NCI-H2107 treated with DMSO at 0.1 percent for 48 hours (cell line): ENCODE measurements at regions not wholly inside any gene's neighbourhood (a gene's known extent, or its start where the extent isn't known, plus 50 kb on each side); places are given as distances from the start of the nearest gene placed in this dataset.

Source experiments
- DNase-seq: peaks from one replicate; lab custom pipeline; 2025; ENCODE audit not compliant: unreplicated experiment; lab: John Stamatoyannopoulos, UW

DNA sequence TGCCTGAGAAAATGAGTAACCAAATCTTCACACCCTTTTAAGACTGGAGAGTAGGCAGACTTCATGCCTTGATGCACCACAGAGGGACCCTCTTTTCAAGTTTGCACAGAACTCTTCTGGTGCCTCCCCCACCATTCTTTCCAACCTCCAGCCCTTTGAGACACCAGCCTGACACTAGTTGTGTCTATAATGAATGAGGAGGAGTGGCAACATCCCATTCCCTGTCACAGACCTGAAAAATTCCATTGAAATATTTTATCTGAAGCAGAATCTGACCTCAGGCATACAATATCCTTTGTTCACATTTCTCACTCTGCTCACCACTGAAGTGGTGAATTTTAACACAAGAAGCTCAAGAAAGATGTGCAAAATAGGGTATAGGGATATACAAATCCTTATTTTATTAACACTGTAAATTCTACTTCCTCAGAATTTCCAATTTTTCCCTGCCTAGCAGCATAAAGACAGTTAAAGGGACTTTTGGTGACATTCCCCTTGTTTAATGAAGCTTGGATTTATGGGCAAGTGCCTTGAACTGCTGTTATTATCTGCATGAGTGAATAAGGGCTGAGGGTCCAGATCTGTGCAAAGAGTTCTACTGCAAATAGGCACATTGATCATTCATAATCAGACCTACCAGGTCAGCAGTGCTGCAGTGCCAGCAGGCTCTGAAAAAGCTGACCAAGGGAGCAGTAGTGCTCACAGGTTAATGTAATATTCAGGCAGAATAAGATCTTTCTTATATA lies 149.9 kb upstream of the PAQR3 start:
- no peak for DNase-seq

DNA sequence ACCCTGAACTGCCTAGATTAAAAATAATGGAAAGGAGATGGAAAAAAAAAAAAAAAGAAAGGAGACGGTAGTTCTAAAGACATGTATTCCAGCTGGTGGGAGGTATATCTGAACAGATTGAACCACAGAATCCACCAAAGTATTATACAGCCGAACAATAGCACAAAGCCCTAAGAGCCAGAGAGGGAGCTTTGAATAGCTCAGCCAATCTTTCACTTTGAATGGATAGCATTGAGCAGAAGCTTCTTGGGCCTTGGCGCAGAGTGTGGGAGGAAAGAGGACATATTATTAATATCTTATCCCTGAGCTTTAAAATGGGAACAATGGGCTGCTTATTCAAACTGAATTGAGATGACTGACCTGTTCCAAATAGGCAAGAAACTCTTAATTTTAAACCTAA lies 147.8 kb upstream of the PAQR3 start:
- no peak for DNase-seq

DNA sequence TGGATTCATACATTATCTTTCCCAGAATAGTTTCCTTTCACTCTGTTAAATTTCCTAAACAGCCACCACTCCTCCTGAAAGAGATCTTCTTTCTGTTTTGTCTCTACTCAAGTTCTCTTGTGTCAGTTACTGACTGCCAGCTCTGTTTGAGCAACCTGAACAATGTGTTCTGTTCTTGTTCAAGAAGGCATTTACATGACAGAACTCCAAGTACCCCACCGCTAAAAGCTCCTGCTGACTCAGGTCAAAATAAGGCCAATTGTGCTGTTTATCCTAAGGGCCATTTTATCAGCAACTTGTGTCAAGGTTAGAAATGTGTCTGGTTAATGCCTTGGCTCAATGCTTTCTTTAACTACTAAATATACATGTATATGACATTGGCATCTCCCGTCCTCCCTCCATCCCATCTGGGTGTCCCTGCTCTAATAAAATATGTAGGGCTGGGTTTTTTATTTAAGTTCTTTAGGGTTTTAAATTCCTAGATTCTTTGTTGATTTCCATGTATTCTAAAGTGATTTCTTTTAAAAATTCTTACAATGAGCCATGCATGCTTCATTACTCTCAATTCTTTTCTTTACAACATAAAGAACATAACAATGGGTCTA lies 144.3 kb upstream of the PAQR3 start:
- DNase-seq: no peak

DNA sequence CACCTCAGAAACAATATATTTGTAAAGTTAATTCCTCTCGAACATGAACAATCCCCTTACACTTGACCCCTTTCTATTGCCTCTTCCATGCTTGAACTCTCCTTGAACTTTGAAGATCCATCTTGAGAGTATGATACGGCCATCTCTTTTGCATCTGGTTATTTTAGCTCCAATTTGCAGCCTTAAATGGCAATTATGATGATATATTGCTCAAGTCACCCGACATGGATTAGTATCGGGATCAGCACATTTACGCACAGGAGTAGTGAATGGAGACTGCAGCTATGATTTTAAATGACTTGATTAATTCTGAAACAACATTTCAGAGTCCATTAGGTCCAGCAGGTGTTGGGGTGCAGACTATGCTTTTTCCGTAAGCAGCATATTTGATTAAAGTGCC lies 143.8 kb upstream of the PAQR3 start:
- no peak for DNase-seq

DNA sequence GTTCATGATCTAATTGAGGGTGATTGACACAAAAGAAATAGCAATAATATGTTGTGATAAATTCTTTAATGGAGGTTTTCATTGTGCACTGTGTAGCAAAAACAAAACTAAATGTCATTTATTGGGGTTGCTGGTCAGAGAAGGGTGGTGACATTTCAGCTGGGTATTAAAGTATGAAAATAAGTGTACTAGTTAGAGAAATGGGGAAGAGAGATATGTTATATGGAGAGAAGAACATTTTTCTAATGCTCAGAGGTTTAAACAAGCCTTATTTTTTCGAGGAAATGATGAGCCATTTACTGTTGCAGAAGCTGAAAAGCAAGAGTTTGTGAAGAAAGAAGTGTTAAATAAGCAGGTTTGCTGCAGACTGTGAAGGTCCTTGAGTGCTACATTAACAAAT lies 142.7 kb upstream of the PAQR3 start:
- DNase-seq: no peak

DNA sequence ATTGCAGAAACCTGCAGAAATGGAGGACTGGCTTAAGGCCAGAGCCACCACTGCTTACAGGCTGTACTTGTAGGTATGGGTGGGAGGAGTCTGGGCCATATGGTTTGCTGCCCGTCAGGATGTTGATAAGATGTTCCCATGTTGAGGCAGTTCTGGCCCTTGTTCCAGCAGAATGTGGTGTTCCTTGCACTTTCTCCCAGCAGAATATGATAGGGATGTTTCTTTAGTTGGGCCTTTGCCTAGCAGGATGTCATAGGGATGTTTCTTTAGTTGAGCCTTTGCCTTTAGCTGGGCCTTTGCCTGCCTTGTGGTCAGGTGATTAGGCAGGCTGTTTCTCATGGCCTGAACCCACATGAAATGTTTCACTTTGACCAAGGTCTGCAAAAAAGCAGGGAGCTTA lies 139.1 kb upstream of the PAQR3 start:
- no peak for DNase-seq

DNA sequence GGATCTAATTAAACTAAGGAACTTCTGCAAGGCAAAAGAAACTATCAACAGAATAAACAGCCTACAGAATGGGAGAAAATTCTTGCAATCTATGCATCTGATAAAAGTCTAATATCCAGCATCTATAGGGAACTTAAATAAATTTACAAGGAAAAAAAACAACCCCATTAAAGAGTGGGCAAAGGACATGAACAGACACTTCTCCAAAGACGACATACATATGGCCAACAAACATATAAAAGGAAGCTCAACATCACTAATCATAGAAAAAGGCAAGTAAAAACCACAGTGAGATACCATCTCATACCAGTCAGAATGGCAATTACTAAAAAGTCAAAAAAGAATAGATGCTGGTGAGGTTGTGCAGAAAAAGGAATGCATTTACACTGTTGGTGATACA lies 134.8 kb upstream of the PAQR3 start:
- DNase-seq: no peak

GRCh38 chr4:79073471-79073870 lies 134.2 kb upstream of the PAQR3 start:
- no peak for DNase-seq

GRCh38 chr4:79065262-79065661 lies 126.0 kb upstream of the PAQR3 start:
- DNase-seq: no peak

DNA sequence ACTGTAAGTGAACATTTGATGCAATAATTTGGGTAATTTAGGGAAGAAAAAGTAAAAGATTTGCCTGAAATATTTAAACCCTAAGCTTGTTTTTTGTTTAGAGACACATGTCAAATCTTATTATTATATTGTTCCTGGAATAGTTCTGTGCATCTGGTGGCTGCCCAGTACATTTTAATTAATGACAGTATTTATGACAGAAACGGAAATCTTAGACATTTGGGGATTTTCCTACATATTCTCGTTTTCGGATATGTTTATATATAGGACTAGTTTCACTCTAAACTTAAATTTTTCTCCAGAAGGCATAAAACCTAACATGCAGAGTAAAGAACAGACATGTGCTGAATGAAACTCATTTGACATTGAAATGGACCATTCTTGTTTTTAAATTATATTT lies 125.6 kb upstream of the PAQR3 start:
- DNase-seq: no peak

- no peak for DNase-seq
These were observed 120.6 kb upstream of the PAQR3 start for GRCh38 chr4:79059631-79060399.

DNA sequence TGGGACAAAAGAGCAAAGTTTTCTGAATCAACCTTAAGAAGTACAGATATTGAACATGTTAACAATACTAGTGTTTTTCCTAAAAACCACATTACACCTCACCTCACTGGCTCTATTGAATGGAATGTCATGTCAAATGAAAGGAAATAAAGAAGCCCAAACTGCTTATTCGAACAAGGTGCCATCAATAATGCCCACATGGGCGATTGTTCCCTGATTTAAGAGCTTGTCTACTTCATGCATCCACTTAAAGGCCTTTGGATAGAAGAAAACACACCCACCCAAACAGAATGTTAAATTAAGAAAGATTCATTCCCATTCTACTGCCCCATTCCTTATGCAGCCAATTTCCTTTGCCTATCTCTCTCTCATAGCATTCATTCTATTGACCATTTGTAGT lies 118.5 kb upstream of the PAQR3 start:
- DNase-seq: no peak

DNA sequence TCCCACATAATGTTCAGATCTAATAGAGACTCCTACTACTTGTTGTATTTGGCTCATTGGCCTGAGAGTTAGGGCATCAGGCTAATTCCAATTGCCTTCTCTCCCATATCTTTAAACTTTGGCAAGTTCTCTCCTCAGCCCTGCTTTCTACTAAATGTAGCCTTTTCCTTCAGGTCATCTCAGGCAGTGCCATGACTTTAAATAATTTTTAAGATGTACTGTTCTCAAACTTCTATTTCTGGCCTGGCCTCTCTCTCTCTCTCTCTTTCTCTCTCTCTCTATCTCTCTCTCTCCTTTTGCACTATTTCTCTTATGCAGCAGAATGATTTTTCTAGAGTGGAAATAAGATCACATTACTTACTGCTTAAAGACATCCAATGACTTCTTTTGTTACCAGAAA lies 114.5 kb upstream of the PAQR3 start:
- DNase-seq: no peak

DNA sequence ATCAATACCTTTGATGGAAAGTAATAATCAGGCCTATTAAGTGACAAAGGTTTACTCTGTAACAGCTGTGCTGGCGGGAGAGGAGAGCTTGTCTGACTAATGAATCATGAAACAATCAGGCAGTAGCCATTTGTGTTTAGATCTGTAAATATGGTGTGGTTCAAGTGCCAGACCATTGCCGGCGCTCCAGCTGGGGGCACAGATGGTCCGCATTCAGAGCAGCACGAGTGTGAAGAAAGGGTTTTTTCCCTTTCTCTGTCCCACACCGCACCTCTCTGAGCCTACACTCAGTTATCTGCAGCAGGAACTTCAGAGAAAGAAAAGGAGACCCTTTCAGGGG lies 111.3 kb upstream of the PAQR3 start:
- peak; percentile 28 for DNase-seq

DNA sequence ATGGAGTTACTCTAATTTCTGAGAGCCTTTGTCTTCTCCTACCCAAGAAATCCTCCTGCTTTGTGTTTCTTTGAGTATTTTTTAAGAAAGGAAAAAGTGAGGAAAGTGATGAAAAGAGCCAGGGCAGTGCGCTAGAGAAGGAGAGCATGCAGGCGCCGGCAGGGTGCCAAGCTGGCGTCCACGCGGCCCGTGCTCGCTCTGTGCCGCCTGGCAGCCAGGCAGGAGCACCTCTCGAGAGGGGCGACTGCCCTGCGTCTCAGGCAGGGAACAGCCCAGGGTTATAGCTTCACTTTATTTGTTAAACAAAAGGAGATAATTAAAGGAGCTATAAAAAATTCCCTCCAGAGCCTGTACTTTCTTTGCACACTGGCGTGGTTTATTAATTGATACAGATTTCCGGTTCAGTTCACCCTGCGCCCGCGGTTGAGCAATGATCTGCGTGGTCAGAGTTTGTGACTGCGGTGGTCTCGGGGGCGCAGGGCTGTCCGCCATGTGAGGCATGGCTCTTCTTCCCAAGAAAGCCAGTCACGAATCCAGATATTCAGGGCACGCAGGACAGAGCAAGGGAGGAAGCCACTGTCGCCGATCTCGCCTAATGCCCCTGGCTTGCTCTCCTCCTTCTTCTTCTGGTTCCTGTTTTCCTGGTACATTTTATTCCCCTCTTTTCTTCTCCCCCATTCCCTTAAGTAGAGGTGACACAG lies 110.8 kb upstream of the PAQR3 start:
- peak; percentile 16 for DNase-seq

GRCh38 chr4:79048878-79049277 lies 109.6 kb upstream of the PAQR3 start:
- DNase-seq: no peak

DNA sequence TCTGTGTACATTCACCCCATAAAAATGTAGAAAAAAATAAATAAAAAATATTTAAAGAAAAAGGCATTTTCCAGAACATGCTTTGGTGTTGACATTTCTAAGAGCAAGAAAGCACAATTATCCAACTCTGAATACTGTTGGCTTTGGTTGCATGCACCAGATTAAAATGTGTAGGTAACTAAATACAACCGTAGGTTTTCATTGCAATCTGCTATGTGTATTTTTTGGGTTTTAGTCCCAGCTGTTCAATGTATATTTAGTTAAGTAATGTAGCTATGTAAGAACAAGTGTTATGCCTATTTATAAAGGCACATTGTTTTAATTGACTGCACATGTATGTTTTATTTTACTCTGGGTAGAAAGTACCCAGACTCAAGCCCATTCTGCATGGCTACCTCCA lies 108.1 kb upstream of the PAQR3 start:
- DNase-seq: no peak

DNA sequence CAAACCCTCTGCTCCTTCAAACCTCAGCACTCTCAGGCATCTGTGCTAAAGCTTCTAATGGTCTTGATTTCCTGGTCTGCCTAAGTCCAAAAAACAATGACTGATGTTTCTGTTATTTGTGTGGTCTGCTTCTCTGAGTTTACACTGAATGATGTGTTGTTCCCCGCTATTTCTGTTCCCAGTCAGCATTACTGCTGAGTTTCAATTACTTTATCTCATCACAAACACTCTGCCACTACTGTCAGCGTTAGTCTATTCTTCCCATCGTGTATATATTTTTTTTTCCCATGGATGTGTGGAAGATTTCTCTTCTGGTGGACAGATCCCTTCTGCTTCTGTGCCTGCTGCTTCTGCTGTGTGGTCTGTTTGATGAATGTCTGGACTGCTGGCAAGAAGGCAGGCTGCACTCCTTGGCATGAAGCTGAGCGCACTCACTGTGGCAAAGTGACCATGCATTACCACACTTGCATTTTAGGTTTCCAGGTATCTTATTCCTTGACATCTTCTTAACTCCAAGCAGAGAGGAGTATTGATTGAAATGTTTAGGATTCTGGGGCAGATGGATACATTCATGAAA lies 106.9 kb upstream of the PAQR3 start:
- DNase-seq: no peak

DNA sequence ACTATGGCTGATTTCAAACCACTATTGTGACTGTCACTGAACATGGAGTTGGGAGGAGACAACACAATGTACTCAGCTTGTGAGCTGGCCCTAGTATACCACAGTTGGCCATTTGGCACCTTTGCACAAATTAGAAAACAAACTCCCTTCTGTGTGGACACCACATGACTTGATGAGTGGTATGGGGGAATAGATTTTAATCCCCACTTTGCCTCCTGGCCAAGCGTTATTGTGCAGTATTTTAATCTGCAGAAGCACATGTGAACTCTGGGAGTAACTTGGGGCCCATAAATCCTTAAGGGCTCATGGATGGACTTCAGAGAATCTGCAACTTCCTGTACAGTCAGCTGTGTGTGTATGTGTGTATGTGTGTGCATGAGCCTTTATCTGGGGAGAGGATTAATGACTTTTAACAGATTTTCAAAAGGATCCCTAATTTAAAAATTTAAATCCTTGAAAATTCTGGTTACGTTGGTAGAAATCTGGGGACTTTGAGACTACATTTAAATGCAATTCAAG lies 105.0 kb upstream of the PAQR3 start:
- DNase-seq: no peak

GRCh38 chr4:79043138-79043537 lies 103.9 kb upstream of the PAQR3 start:
- DNase-seq: no peak

DNA sequence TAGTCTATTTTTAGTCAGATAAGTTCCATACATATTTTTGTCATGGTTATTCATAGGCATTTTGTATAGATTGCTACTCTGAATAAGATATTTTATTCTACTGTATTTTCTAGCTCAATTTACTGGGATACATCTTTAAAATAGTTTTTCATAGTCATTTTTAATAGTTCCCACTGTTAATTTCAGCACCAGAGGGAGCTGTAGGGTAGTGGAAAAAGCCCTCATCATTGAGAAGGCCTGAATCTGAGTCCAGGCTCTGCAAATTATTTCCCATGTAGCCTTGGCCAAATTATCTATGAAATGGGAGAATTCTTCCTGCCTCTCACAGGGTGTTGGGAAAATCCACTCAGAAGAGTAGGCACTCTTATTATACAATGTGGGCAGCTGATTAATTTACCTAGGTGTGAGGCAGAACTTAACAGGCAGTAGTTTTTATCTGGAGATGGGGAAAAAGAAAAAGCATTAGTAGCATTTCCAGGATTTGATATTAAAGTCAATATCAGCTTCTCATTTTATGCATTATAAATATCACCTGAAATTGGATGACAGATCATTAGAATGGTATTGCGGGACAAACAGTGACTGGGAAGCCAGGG lies 102.9 kb upstream of the PAQR3 start:
- peak; percentile 7 for DNase-seq
